ENCODE measurements at regions not wholly inside any gene's neighbourhood (a gene's known extent, or its start where the extent isn't known, plus 50 kb on each side); places are given as distances from the start of the nearest gene placed in this dataset.

- TF ChIP-seq TEAD4 (IDR thresholded peaks at IDR 0.05) (no peak), NFIC (IDR thresholded peaks at IDR 0.05) (no peak), CEBPB (IDR thresholded peaks at IDR 0.05) (no peak), EGR1 (IDR thresholded peaks at IDR 0.05) (no peak), YY1 (IDR thresholded peaks at IDR 0.05; ENCODE audit: low read depth) (no peak), RAD21 (IDR thresholded peaks at IDR 0.05; ENCODE audit: low read depth) (no peak), FOXM1 (IDR thresholded peaks at IDR 0.05; ENCODE audit: borderline replicate concordance, low read depth) (no peak), ZBTB7A (IDR thresholded peaks at IDR 0.05; ENCODE audit: low read depth) (no peak), REST (IDR thresholded peaks at IDR 0.05; ENCODE audit: low read depth) (no peak), CREB1 (IDR thresholded peaks at IDR 0.05; ENCODE audit: low read depth) (no peak), EP300 (IDR thresholded peaks at IDR 0.05; ENCODE audit: borderline replicate concordance) (no peak), USF1 (IDR thresholded peaks at IDR 0.05) (no peak), MAX (IDR thresholded peaks at IDR 0.05) (no peak), TCF12 (IDR thresholded peaks at IDR 0.05; ENCODE audit: low read depth) (no peak), TAF1 (IDR thresholded peaks at IDR 0.05; ENCODE audit: low read depth) (no peak)
Observed at GRCh38 chr1:4307911-4308545, 346.4 kb upstream of the AJAP1 start.

GRCh38 chr1:4308806-4309205 lies 345.6 kb upstream of the AJAP1 start:
- no peak for TF ChIP-seq EGR1 (IDR thresholded peaks at IDR 0.05)

- TF ChIP-seq YY1 (IDR thresholded peaks at IDR 0.05; ENCODE audit: low read depth) (no peak), NFIC (IDR thresholded peaks at IDR 0.05) (no peak), USF1 (IDR thresholded peaks at IDR 0.05) (no peak), CREB1 (IDR thresholded peaks at IDR 0.05; ENCODE audit: low read depth) (no peak), EGR1 (IDR thresholded peaks at IDR 0.05) (no peak), TEAD4 (IDR thresholded peaks at IDR 0.05) (no peak), TCF12 (IDR thresholded peaks at IDR 0.05; ENCODE audit: low read depth) (no peak), ZBTB7A (IDR thresholded peaks at IDR 0.05; ENCODE audit: low read depth) (no peak), RAD21 (IDR thresholded peaks at IDR 0.05; ENCODE audit: low read depth) (no peak), TAF1 (IDR thresholded peaks at IDR 0.05; ENCODE audit: low read depth) (no peak), MAX (IDR thresholded peaks at IDR 0.05) (no peak), REST (IDR thresholded peaks at IDR 0.05; ENCODE audit: low read depth) (no peak), CEBPB (IDR thresholded peaks at IDR 0.05) (no peak), FOXM1 (IDR thresholded peaks at IDR 0.05; ENCODE audit: borderline replicate concordance, low read depth) (no peak)
Observed at GRCh38 chr1:4309676-4310320, 344.6 kb upstream of the AJAP1 start.

GRCh38 chr1:4310396-4310923 lies 343.9 kb upstream of the AJAP1 start:
- TF ChIP-seq MAX (IDR thresholded peaks at IDR 0.05) (no peak), CREB1 (IDR thresholded peaks at IDR 0.05; ENCODE audit: low read depth) (no peak), TAF1 (IDR thresholded peaks at IDR 0.05; ENCODE audit: low read depth) (no peak), CEBPB (IDR thresholded peaks at IDR 0.05) (no peak), EGR1 (IDR thresholded peaks at IDR 0.05) (no peak), RAD21 (IDR thresholded peaks at IDR 0.05; ENCODE audit: low read depth) (no peak), TCF12 (IDR thresholded peaks at IDR 0.05; ENCODE audit: low read depth) (no peak), YY1 (IDR thresholded peaks at IDR 0.05; ENCODE audit: low read depth) (no peak), REST (IDR thresholded peaks at IDR 0.05; ENCODE audit: low read depth) (no peak), USF1 (IDR thresholded peaks at IDR 0.05) (no peak), NFIC (IDR thresholded peaks at IDR 0.05) (no peak), TEAD4 (IDR thresholded peaks at IDR 0.05) (no peak), FOXM1 (IDR thresholded peaks at IDR 0.05; ENCODE audit: borderline replicate concordance, low read depth) (no peak), EP300 (IDR thresholded peaks at IDR 0.05; ENCODE audit: borderline replicate concordance) (no peak), ZBTB7A (IDR thresholded peaks at IDR 0.05; ENCODE audit: low read depth) (no peak)

Data from Ishikawa (cell line).